CD14-positive monocyte (primary cell): ENCODE measurements at regions not wholly inside any gene's neighbourhood (a gene's known extent, or its start where the extent isn't known, plus 50 kb on each side); places are given as distances from the start of the nearest gene placed in this dataset.
A peak's percentile ranks its signal among the peaks of the same experiment; 100 is the strongest.

Source experiments
- DNase-seq, 3 donors: peaks; one replicate each; pipeline ENCODE4 v3.0.0-alpha.2; 2011 to 2022
- H2AFZ ChIP-seq: 2 replicates; pipeline ENCODE4 v1.6.0; 2012; ENCODE audit warnings: mild to moderate bottlenecking, low read depth, low read length, inconsistent platforms; ENCODE audit not compliant: insufficient read depth, poor library complexity, severe bottlenecking
- H3K27ac ChIP-seq, 2 donors: 1 replicate in 1 of 2; 2 replicates in 1 of 2; pipeline ENCODE4 v1.5.1; 2012 to 2013; ENCODE audit warnings: low read length in 2 of 2, control low read depth in 1 of 2, inconsistent platforms in 1 of 2, low read depth in 1 of 2, mild to moderate bottlenecking in 1 of 2
- H3K27me3 ChIP-seq, 2 donors: one replicate each; pipeline versions ENCODE4 v1.6.0 to v1.6.1; 2011 to 2013; ENCODE audit warnings: low read length in 2 of 2; ENCODE audit not compliant: control insufficient read depth in 2 of 2, insufficient read depth in 2 of 2
- H3K36me3 ChIP-seq, 2 donors: replicated peaks in 1 of 2; 1 replicate in 1 of 2; 2 replicates in 1 of 2; pipeline versions ENCODE4 v1.5.1 to v1.6.1; 2012 to 2013; ENCODE audit warnings: low read length in 2 of 2, control low read depth in 1 of 2, inconsistent platforms in 1 of 2, mild to moderate bottlenecking in 1 of 2; ENCODE audit not compliant: insufficient read depth in 2 of 2, control insufficient read depth in 1 of 2
- H3K4me1 ChIP-seq, 2 donors: 1 replicate in 1 of 2; 2 replicates in 1 of 2; pipeline versions ENCODE4 v1.5.1 to v1.6.1; 2012 to 2013; ENCODE audit warnings: low read length in 2 of 2, control low read depth in 1 of 2, inconsistent platforms in 1 of 2, mild to moderate bottlenecking in 1 of 2, moderate library complexity in 1 of 2; ENCODE audit not compliant: insufficient read depth in 2 of 2, control insufficient read depth in 1 of 2
- H3K4me2 ChIP-seq: replicated peaks from 2 replicates; pipeline ENCODE3; 2012; ENCODE audit warnings: low read length, moderate library complexity, mild to moderate bottlenecking; ENCODE audit not compliant: poor library complexity, severe bottlenecking; ENCODE audit errors: extremely low read depth
- H3K4me3 ChIP-seq, 3 experiments: fragments of 200-600 bp in 1 of 3; sonication (generic) in 1 of 3; replicated peaks in 1 of 3; 1 replicate in 2 of 3; 2 replicates in 1 of 3; pipeline ENCODE4 v1.5.1; 2011 to 2013; ENCODE audit warnings: low read length in 3 of 3, mild to moderate bottlenecking in 3 of 3, control low read depth in 2 of 3, low read depth in 2 of 3, inconsistent platforms in 1 of 3, moderate library complexity in 1 of 3
- H3K79me2 ChIP-seq: 2 replicates; pipeline ENCODE4 v1.6.0; 2012; ENCODE audit warnings: mild to moderate bottlenecking, control low read depth, inconsistent platforms, low read length, moderate library complexity; ENCODE audit not compliant: insufficient read depth
- H3K9ac ChIP-seq: 2 replicates; pipeline ENCODE4 v1.6.0; 2017; ENCODE audit warnings: low read length, mild to moderate bottlenecking; ENCODE audit not compliant: insufficient read depth, poor library complexity, severe bottlenecking
- H3K9me3 ChIP-seq, 2 donors: replicated peaks in 1 of 2; 1 replicate in 1 of 2; 2 replicates in 1 of 2; pipeline versions ENCODE4 v1.5.1 to v1.6.1; 2012 to 2013; ENCODE audit warnings: low read length in 2 of 2, control low read depth in 1 of 2; ENCODE audit not compliant: control insufficient read depth in 1 of 2, insufficient read depth in 1 of 2
- H4K20me1 ChIP-seq: 2 replicates; pipeline ENCODE4 v1.6.0; 2012; ENCODE audit warnings: mild to moderate bottlenecking, low read length, control low read depth, moderate library complexity; ENCODE audit not compliant: insufficient read depth
- H3K27ac Mint-ChIP-seq, 7 donors: one replicate each; pipeline ENCODE4 v1.8.0; 2020; ENCODE audit warnings: mild to moderate bottlenecking in 7 of 7, mixed read lengths in 7 of 7, moderate library complexity in 6 of 7, inconsistent platforms in 2 of 7
- H3K27me3 Mint-ChIP-seq, 3 donors: one replicate each; pipeline ENCODE4 v1.8.0; 2021 to 2022; ENCODE audit warnings: low read depth in 3 of 3, mild to moderate bottlenecking in 3 of 3, mixed read lengths in 3 of 3, moderate library complexity in 3 of 3, inconsistent platforms in 1 of 3
- H3K36me3 Mint-ChIP-seq, 2 donors: one replicate each; pipeline ENCODE4 v1.8.0; 2020; ENCODE audit warnings: mixed read lengths in 2 of 2, inconsistent platforms in 1 of 2, mild to moderate bottlenecking in 1 of 2
- H3K4me1 Mint-ChIP-seq: one replicate; pipeline ENCODE4 v1.8.0; 2020; ENCODE audit warnings: mild to moderate bottlenecking, mixed read lengths
- H3K4me3 Mint-ChIP-seq, 2 donors: one replicate each; pipeline ENCODE4 v1.8.0; 2020; ENCODE audit warnings: mild to moderate bottlenecking in 2 of 2, mixed read lengths in 2 of 2, moderate library complexity in 1 of 2
- H3K9me3 Mint-ChIP-seq, 7 donors: one replicate each; pipeline ENCODE4 v1.8.0; 2020 to 2022; ENCODE audit warnings: mixed read lengths in 7 of 7, mild to moderate bottlenecking in 6 of 7, moderate library complexity in 6 of 7, inconsistent platforms in 2 of 7
- CTCF ChIP-seq: fragments of 200-600 bp; IDR thresholded peaks from one replicate; pipeline ENCODE4 v1.8.0; 2022; ENCODE audit warnings: antibody characterized with exemption, mild to moderate bottlenecking
- WGBS: methylation state at CpG from one replicate; pipeline ENCODE4 v1.1.5; 2013; ENCODE audit warnings: missing lambda C conversion rate; ENCODE audit not compliant: insufficient coverage; 5-methylcytosine and 5-hydroxymethylcytosine counted together
- intact Hi-C, 2 donors: fragments of 100-400 bp; cut with micrococcal nuclease; formaldehyde crosslinking; loops; one replicate each; pipeline versions ENCODE4 v1.15.0 to v1.15.1; 2023

GRCh38 chr17:31595666-31596381, 204.3 kb downstream of the RAB11FIP4 start:
- Mint-ChIP-seq H3K4me3 (no peak overlapping the region), H3K36me3 (peaks cover 5% of the 10 kb centered on the region in 2 donors), H3K27ac (peak overlapping the region; percentile 83 to 96 (median 89)), H3K9me3 (no peaks in the 10 kb centered on the region), H3K27me3 (no peaks in the 10 kb centered on the region), H3K4me1 (peaks cover 27% of the 10 kb centered on the region)
- Histone ChIP-seq H3K79me2 (no peaks in the 10 kb centered on the region), H2AFZ (peak overlapping the region; percentile 73), H3K27ac (peak overlapping the region; percentile 83 to 92), H3K27me3 (no peaks in the 10 kb centered on the region), H3K4me2 (no peak overlapping the region), H3K9me3 (no peaks in the 10 kb centered on the region), H3K9ac (peak overlapping the region; percentile 68), H3K36me3 (no peaks in the 10 kb centered on the region), H4K20me1 (no peaks in the 10 kb centered on the region), H3K4me1 (peaks cover 20 to 24% of the 10 kb centered on the region in 2 donors), H3K4me3 (no peak overlapping the region)
- no peak for DNase-seq
- intact Hi-C loops: loop anchor here (1.0 to 5.0 kb wide), 3 partner anchors 15 to 44 kb away; no protein-coding TSS in a partner anchor
- 80% methylated on average over 2 of the region's 10 CpGs for WGBS
- TF ChIP-seq CTCF: no peak

- Histone ChIP-seq H3K27me3 (no peaks in the 10 kb centered on the region), H3K4me3 (no peak overlapping the region), H2AFZ (no peak overlapping the region), H3K4me1 (peaks cover 20 to 24% of the 10 kb centered on the region in 2 donors), H3K9ac (no peak overlapping the region), H3K27ac (no peak overlapping the region), H3K36me3 (no peaks in the 10 kb centered on the region), H3K9me3 (no peaks in the 10 kb centered on the region), H4K20me1 (no peaks in the 10 kb centered on the region), H3K79me2 (no peaks in the 10 kb centered on the region), H3K4me2 (no peak overlapping the region)
- H3K4me3 Mint-ChIP-seq: no peak overlapping the region
- no peaks in the 10 kb centered on the region for H3K9me3 Mint-ChIP-seq
- no peak for TF ChIP-seq CTCF
- peak overlapping the region in 3 of 7 donors; percentile 50 to 83 (median 53) for H3K27ac Mint-ChIP-seq
- WGBS: no CpG with 5 or more reads among the region's 2 CpGs
- peaks cover 27% of the 10 kb centered on the region for H3K4me1 Mint-ChIP-seq
- no peaks in the 10 kb centered on the region for H3K27me3 Mint-ChIP-seq
- no peak for DNase-seq
- H3K36me3 Mint-ChIP-seq: peaks cover 5% of the 10 kb centered on the region in 2 donors
- intact Hi-C loops: loop anchor here in 1 of 2 donors (5.0 kb wide), 1 partner anchor 43 kb away; no protein-coding TSS in a partner anchor
These were observed 203.6 kb downstream of the RAB11FIP4 start for GRCh38 chr17:31595076-31595475.
